Endometrium (tissue), 2 donors: ENCODE measurements at regions not wholly inside any gene's neighbourhood (a gene's known extent, or its start where the extent isn't known, plus 50 kb on each side); places are given as distances from the start of the nearest gene placed in this dataset.

Source experiments
- FAIRE-seq: peaks from 2 replicates; lab custom pipeline; 2012; peaks lifted over from hg19 to GRCh38; lab: Jason Lieb, UNC
- donor health status: control.
- donor health status: control.

GRCh38 chr9:32837551-32838058 is 54.3 kb downstream of the TMEM215 start:
- FAIRE-seq, result no peak

GRCh38 chr9:32839013-32839885 is 55.9 kb downstream of the TMEM215 start:
- FAIRE-seq, result no peak

DNA sequence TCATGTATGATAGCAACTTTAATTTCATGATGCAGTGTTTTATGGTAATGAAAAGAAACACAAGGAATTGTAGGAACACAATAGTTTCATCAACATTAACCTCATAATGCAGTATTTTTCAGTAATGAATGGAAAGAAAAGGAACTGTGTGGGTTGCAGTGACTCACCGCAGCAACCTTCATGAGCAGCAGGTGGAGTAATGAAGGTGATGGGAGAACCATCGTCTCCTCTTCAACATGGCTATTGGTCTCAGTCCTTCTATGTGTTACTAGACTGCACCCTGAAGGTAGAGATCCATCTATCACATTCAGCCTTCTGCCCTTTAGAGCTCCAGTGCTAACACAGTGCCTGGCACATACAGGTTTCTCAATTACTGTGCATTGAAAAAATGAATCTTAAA is 58.0 kb downstream of the TMEM215 start:
- FAIRE-seq, result no peak

DNA sequence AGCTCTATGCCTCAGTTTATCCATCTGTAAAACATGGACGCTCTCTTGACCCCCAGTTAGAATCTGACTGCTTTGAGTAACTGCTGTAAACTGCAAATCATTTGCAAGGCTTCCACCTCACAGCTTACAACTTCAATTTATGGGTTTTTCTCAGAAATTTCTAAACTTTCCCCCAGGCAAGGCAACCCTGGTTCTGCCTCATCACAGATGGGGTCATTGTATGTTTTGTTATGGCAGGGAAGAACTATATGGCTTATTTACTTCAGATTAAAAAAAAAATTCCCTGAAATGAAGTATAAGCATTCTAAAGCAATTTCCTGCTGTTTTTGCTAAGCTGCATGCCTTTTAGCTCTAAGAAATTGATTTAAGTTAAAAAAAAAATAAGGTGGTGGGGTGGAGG is 60.0 kb downstream of the TMEM215 start:
- no peak for FAIRE-seq

- no peak for FAIRE-seq
These were observed 60.9 kb downstream of the TMEM215 start for GRCh38 chr9:32844259-32844658.

GRCh38 chr9:32854271-32854670 is 70.9 kb downstream of the TMEM215 start:
- no peak for FAIRE-seq

DNA sequence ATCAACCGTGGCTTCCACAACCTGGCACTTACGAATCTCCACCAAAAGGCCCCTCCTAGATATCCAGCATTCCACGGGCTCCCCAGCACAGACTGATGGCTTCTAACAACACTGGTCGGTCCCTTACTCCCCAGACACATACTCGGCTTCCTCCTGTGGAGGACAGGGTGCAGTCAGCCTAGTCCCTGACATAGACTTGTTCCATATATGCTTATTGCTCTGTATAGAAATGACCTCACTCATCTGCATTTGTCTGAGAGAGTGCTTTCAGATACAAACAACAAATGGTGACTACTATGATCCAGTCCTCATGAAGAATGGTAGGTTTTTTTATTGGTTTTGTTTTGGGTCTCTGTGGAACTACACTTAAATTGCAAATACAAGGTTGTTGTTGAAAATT is 72.4 kb downstream of the TMEM215 start:
- FAIRE-seq, result no peak

- FAIRE-seq, result no peak
These were observed 80.0 kb downstream of the TMEM215 start for GRCh38 chr9:32863291-32863690.

GRCh38 chr9:32864971-32865370 is 81.6 kb downstream of the TMEM215 start:
- peak; percentile 91 for FAIRE-seq

DNA sequence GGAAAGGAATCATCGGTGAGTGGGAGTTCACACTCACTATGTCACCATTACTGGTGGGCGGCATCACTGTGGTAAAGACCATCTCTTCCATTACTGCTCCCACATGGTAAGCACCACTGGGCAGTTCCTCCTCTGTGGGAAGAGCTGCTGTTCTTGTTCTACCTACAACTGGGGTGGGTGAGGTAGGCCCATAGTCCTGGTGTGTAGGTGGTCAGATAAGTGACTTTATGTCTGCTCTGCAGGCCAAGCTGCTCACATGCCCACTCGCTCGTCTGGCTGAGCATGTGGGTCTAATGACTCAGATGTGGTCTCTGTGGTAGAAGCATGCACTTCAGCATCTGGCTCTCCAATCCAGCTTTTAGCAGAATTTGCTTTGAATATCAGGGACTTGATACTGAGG is 82.9 kb downstream of the TMEM215 start:
- no peak for FAIRE-seq

- no peak for FAIRE-seq
These were observed 83.7 kb downstream of the TMEM215 start for GRCh38 chr9:32867026-32867425.

DNA sequence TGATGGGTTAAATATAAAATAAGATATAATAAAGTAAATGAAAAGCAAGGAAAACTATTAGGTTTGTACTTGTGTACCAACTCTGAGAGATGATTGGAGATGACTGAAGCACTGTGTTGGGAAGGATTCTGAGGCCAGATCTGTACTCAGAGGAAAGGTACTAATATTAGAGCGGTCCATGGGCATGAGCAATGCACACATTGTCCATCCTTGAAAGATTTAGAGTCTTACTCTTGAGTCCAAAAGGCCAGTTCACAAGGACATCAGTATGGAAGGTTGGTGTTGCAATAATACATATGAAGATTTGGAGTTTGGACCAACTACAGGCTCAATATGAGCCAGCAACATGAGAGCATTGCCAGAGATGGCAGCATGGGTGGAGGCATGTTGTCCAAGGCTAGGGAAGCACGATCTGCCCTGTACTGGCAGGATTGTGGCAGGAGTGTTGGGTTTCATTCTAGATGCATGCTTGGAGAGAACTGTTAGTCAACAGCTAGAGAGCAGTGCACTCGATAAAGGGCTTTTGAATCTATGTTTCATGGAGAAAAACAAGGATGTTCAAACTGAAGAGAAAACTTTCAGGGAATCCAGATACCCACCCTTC is 84.4 kb downstream of the TMEM215 start:
- no peak for FAIRE-seq

GRCh38 chr9:32869404-32869803 is 86.1 kb downstream of the TMEM215 start:
- FAIRE-seq, result no peak

DNA sequence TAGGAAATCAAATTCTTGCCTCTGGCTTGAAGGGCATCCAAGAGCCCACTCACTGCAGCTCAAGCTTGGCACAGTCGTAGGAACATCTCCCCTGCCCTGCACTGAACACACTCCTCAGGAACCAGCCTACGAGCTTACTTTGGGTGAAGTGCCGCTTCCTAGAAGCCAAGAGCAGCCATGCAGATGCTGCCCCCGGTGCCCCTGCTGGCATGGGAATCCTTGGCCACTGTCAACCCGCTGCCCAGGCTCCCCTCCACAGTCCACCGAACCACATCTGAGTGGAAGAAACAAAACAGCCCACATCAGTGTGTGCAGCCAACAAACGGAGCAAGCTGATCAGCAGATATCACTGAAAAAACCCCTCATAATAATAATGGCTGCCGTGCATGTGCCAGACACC is 89.8 kb downstream of the TMEM215 start:
- FAIRE-seq, result no peak

DNA sequence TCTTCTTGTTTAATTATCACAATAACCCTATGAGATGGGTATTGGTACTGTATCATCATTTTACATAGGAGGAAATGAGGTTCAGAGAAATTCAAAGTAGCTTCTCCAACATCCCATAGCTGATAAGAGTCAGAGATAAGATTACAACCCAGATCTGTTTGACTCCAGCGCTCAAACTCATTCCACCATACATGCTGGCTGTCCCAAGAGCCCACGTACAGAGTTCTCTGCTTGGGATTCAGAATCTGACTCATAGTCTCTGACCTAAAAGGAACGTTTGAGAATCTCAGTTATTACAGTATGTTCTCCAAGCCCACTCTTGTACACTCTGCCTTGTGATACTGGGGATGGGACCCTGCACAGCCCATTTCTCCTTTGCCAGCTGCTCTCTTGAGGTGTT is 90.2 kb downstream of the TMEM215 start:
- FAIRE-seq, result no peak

DNA sequence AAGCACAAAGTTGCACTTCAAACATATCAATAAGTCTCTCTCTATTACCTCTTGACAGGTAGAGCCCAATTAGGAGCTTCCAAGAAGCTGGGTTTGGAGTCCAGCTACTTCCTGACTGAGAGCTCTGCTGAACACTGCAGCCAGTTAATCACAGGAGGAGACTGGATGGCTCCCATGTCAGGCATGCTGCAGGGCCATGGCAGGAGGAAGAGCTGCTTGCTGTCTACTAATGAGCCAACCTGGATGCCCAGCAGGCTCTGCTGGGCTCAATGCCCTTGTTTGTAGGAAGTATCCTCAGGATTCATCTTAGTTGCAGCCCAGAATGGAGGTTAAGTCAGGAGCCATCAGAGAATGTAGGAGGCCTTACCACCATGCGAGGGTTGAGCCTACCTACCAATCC is 91.9 kb downstream of the TMEM215 start:
- no peak for FAIRE-seq

DNA sequence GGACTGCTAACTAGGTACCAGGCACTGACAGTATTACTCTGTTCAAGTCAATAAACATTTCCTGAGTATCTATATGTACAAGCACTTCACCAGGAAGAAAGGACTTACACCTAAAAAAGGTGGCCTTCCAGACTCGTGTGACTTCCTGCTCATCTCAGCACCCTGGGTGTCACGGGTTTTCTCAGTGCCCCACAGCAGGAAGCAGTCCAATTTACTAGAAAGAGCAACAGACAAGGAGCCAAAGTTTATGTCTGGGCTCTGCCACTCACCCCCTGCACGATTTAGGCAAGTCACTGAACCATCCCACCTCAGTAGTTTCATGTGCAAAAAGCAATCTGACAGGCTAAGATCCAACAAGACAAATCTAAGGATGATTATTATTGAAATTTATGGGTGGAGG is 92.4 kb downstream of the TMEM215 start:
- no peak for FAIRE-seq

DNA sequence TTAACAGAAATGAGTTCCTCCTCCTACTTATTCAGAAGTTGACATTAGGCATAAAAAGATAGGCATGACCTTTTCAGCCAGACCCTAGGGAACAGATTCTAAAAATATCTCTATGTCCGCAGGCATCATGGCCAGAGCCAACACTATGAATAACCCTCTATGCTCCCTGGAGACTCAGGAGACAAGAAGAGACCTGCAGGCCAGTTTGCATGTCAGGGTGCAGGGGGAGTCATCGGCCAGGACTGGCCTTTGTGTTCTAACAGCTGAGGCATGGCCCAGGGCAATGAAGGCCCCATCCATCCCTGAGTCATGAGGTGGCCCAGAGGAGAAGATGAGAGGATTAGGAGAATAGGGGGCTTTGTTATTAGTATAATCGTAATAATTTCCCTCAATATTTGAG is 93.8 kb downstream of the TMEM215 start:
- no peak for FAIRE-seq

DNA sequence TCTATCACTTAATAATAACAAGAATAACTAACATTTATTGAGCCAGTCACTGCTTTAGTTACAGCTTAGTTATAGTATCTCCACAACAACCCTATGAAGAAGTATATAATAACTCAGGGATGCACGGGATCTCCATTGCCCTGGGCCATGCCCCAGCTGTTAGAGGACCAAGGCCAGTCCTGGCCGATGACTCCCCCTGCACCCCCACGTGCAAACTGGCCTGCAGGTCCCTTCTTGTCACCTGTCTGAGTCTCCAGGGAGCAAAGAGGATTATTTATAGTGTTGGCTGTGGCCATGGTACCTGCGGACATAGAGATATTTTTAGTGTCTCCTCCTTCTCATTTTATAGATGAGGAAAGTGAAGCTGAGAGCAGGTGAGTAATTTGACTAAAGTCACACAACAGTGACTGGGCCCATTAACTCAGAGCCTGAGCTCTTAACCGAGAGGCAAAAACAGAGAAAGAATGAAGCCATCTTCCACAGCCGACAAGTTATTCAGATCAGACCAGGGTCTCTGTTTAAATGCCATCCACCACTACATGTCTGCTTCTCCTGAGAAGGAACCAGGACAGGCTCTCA is 94.4 kb downstream of the TMEM215 start:
- no peak for FAIRE-seq

DNA sequence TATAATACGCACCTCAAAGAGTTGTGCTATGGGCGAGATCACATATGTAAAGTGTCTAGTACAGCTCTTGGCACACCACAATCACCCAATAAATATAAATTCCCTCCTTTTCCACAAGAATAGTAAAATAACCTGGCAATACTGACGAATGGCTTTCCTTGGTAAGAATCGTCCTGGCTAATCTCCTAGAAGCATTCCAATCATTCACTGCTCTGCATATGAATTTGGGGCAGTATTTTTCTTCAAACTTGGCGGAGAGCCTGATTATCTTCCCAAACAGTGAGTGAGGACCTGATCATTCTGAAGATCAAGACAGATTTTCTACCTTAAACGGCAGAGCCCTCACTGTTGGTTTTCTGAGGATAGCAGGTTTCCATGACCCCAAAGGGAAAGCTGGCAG is 96.0 kb downstream of the TMEM215 start:
- FAIRE-seq, result no peak

GRCh38 chr9:32881948-32882347 is 98.6 kb downstream of the TMEM215 start:
- no peak for FAIRE-seq

DNA sequence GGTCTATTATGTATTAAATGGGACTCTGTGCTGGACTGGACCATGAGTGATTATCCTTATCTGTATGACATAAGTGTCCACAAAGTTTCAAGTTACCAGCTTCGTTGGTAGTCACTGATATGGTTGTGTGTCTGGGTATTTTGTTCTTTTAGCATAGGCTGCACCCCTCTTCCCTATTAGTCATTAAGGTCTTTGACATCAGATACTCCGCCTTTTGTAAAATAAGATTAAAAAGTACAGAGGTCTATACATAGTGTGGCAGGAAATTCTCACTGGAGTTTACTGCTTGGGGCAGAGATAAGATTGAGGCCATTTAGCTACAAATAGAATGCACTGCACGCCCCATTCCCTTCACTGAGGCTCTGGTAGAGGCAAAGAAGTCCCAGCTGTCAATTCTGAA is 99.4 kb downstream of the TMEM215 start:
- no peak for FAIRE-seq

GRCh38 chr9:32884482-32884881 is 101.1 kb downstream of the TMEM215 start:
- no peak for FAIRE-seq
